GM18870 (cell line): ENCODE measurements at regions not wholly inside any gene's neighbourhood (a gene's known extent, or its start where the extent isn't known, plus 50 kb on each side); places are given as distances from the start of the nearest gene placed in this dataset.
"Not testable (repeated sequence)": the region's sequence is repeated elsewhere in the genome, so short reads cannot be mapped to it uniquely, and the experiment has no call there.

Source experiments
- ATAC-seq: cut with Tn5 transposase; IDR thresholded peaks from one replicate; pipeline ENCODE4 v1.9.1; 2021; ENCODE audit warnings: moderate library complexity; ENCODE audit not compliant: unreplicated experiment

GRCh38 chr15:30688684-30689083 lies 62.8 kb downstream of the ARHGAP11B start:
- ATAC-seq, result not testable (repeated sequence)

- not testable (repeated sequence) for ATAC-seq
Measured at GRCh38 chr15:30690153-30690552, 64.2 kb downstream of the ARHGAP11B start.

GRCh38 chr15:30695811-30696210 lies 69.9 kb downstream of the ARHGAP11B start:
- ATAC-seq, result not testable (repeated sequence)

- peak; percentile 73 for ATAC-seq
Measured at GRCh38 chr15:30696439-30697314, 70.7 kb downstream of the ARHGAP11B start.

GRCh38 chr15:30697315-30697685 lies 71.4 kb downstream of the ARHGAP11B start:
- peak; percentile 51 for ATAC-seq

- ATAC-seq, result not testable (repeated sequence)
Measured at GRCh38 chr15:30700006-30700597, 74.2 kb downstream of the ARHGAP11B start.

GRCh38 chr15:30707976-30708685 lies 82.2 kb downstream of the ARHGAP11B start:
- not testable (repeated sequence) for ATAC-seq

GRCh38 chr15:30708809-30709208 lies 82.9 kb downstream of the ARHGAP11B start:
- not testable (repeated sequence) for ATAC-seq

GRCh38 chr15:30718038-30718643 lies 92.2 kb downstream of the ARHGAP11B start:
- ATAC-seq, result not testable (repeated sequence)

GRCh38 chr15:30719363-30719762 lies 93.4 kb downstream of the ARHGAP11B start:
- not testable (repeated sequence) for ATAC-seq

- ATAC-seq, result not testable (repeated sequence)
Measured at GRCh38 chr15:30720825-30721224, 94.9 kb downstream of the ARHGAP11B start.

GRCh38 chr15:30721529-30721928 lies 95.6 kb downstream of the ARHGAP11B start:
- not testable (repeated sequence) for ATAC-seq

- ATAC-seq, result not testable (repeated sequence)
Measured at GRCh38 chr15:30723540-30724175, 97.7 kb downstream of the ARHGAP11B start.

GRCh38 chr15:30729880-30730590 lies 104.1 kb downstream of the ARHGAP11B start:
- not testable (repeated sequence) for ATAC-seq

GRCh38 chr15:30730633-30731032 lies 104.7 kb downstream of the ARHGAP11B start:
- ATAC-seq, result not testable (repeated sequence)

GRCh38 chr15:30732100-30732499 lies 106.2 kb downstream of the ARHGAP11B start:
- not testable (repeated sequence) for ATAC-seq

- ATAC-seq, result not testable (repeated sequence)
Measured at GRCh38 chr15:30735884-30736564, 110.1 kb downstream of the ARHGAP11B start.

GRCh38 chr15:30742796-30743195 lies 116.9 kb downstream of the ARHGAP11B start:
- not testable (repeated sequence) for ATAC-seq

GRCh38 chr15:30749048-30749447 lies 123.1 kb downstream of the ARHGAP11B start:
- not testable (repeated sequence) for ATAC-seq
